ENCODE measurements at regions not wholly inside any gene's neighbourhood (a gene's known extent, or its start where the extent isn't known, plus 50 kb on each side); places are given as distances from the start of the nearest gene placed in this dataset.

GRCh38 chr7:138400400-138400886 lies 59.6 kb upstream of the TRIM24 start:
- no peak overlapping the region for H3K4me3 ChIP-seq (ENCODE audit: low read depth, low read length)
- no peak for TF ChIP-seq CTCF (conservative IDR thresholded peaks at IDR 0.05; ENCODE audit: low read depth, low read length)
- no peak for DNase-seq (ENCODE audit: low read depth)

- TF ChIP-seq CTCF (conservative IDR thresholded peaks at IDR 0.05; ENCODE audit: low read depth, low read length), result no peak
- DNase-seq (ENCODE audit: low read depth), result no peak
- H3K4me3 ChIP-seq (ENCODE audit: low read depth, low read length), result no peak overlapping the region
Measured at GRCh38 chr7:138402749-138403148, 57.3 kb upstream of the TRIM24 start.

- no peak for TF ChIP-seq CTCF (conservative IDR thresholded peaks at IDR 0.05; ENCODE audit: low read depth, low read length)
- no peak for DNase-seq (ENCODE audit: low read depth)
- no peak overlapping the region for H3K4me3 ChIP-seq (ENCODE audit: low read depth, low read length)
Measured at GRCh38 chr7:138405496-138405895, 54.6 kb upstream of the TRIM24 start.

- no peak overlapping the region for H3K4me3 ChIP-seq (ENCODE audit: low read depth, low read length)
- DNase-seq (ENCODE audit: low read depth), result no peak
- no peak for TF ChIP-seq CTCF (conservative IDR thresholded peaks at IDR 0.05; ENCODE audit: low read depth, low read length)
Measured at GRCh38 chr7:138407792-138408191, 52.3 kb upstream of the TRIM24 start.
